Stomach (tissue), 8 donors: ENCODE measurements at regions not wholly inside any gene's neighbourhood (a gene's known extent, or its start where the extent isn't known, plus 50 kb on each side); places are given as distances from the start of the nearest gene placed in this dataset.

Source experiments
- DNase-seq, 2 donors: peaks; one replicate each; pipeline versions ENCODE4 v3.0.0 to v3.0.0-alpha.2; 2013 to 2019
- H3K27ac ChIP-seq, 5 donors: fragments of 200-600 bp in 4 of 5; sonication (generic) in 4 of 5; one replicate each; pipeline ENCODE4 v1.5.1; 2013 to 2019; ENCODE audit warnings: mild to moderate bottlenecking in 1 of 5, moderate library complexity in 1 of 5
- H3K27me3 ChIP-seq, 3 donors: fragments of 200-600 bp; sonication (generic); one replicate each; pipeline ENCODE4 v1.5.1; 2017 to 2019; ENCODE audit warnings: mixed run types in 1 of 3
- H3K36me3 ChIP-seq, 4 donors: fragments of 200-600 bp; sonication (generic); 1 replicate in 3 of 4; 2 replicates in 1 of 4; pipeline ENCODE4 v1.5.1; 2016 to 2019
- H3K4me1 ChIP-seq, 4 donors: fragments of 200-600 bp; sonication (generic); one replicate each; pipeline ENCODE4 v1.5.1; 2016 to 2019
- H3K4me3 ChIP-seq, 4 donors: fragments of 200-600 bp; sonication (generic) in 3 of 4; one replicate each; pipeline ENCODE4 v1.5.1; 2016 to 2019; ENCODE audit warnings: mild to moderate bottlenecking in 1 of 4
- H3K9me3 ChIP-seq, 4 donors: fragments of 200-600 bp; sonication (generic); one replicate each; pipeline ENCODE4 v1.5.1; 2016 to 2019
- CTCF ChIP-seq, 7 experiments: fragments of 450-650 bp in 4 of 7; fragments of 200-600 bp in 3 of 7; sonication (generic) in 3 of 7; IDR thresholded peaks; one replicate each; pipeline ENCODE4 v1.5.1; 2016 to 2019; ENCODE audit warnings: antibody characterized with exemption in 7 of 7, control low read depth in 2 of 7, mild to moderate bottlenecking in 1 of 7
- EP300 ChIP-seq: sonication (generic); formaldehyde crosslinking; IDR thresholded peaks from one replicate; pipeline ENCODE4 v1.6.1; 2017; ENCODE audit warnings: antibody characterized with exemption
- POLR2A ChIP-seq, 4 donors: fragments of 450-650 bp; IDR thresholded peaks; one replicate each; pipeline ENCODE4 v1.6.1; 2016; ENCODE audit warnings: antibody characterized with exemption in 4 of 4, control low read depth in 2 of 4, mild to moderate bottlenecking in 1 of 4, moderate library complexity in 1 of 4
- POLR2AphosphoS5 ChIP-seq, 3 donors: sonication (generic); formaldehyde crosslinking; IDR thresholded peaks; one replicate each; pipeline ENCODE4 v1.6.1; 2016; ENCODE audit warnings: antibody characterized with exemption in 3 of 3
- WGBS, 5 donors: extraction: QIAGEN DNeasy Blood & Tissue Kit in 3 of 5; methylation state at CpG; one replicate each; pipeline versions ENCODE4 v1.1.5 to v1.1.7; 2013 to 2018; 5-methylcytosine and 5-hydroxymethylcytosine counted together
- intact Hi-C: fragments of 100-400 bp; cut with DNase I; formaldehyde crosslinking; loops from one replicate; pipeline ENCODE4 v1.15.1; 2023; ENCODE audit warnings: low total_unique reads
- donor health status: healthy with polysubstance abuse.
- donor health status: Bipolar disorder and iron deficiency.
- donor health status: healthy.

GRCh38 chr4:153064571-153064970 lies 128.4 kb downstream of the FHDC1 start:
- no peak overlapping the region for H3K4me3 ChIP-seq
- intact Hi-C loops = no loop called here
- no peaks in the 10 kb centered on the region for H3K9me3 ChIP-seq
- peaks cover 4 to 14% (median 12%) of the 10 kb centered on the region in 4 donors for H3K4me1 ChIP-seq
- no peaks in the 10 kb centered on the region for H3K36me3 ChIP-seq
- peak in 1 of 2 donors; percentile 53 for DNase-seq
- no peaks in the 10 kb centered on the region for H3K27me3 ChIP-seq
- TF ChIP-seq POLR2A (IDR thresholded peaks at IDR 0.05) = no peak
- H3K27ac ChIP-seq = peak overlapping the region; percentile 44 to 84 (median 69)
- WGBS, 5 donors = 40 to 72% (median 53%) methylated on average over 11 to 13 of the region's 13 CpGs

GRCh38 chr4:153065276-153065675 lies 129.2 kb downstream of the FHDC1 start:
- peak; percentile 56 to 76 for DNase-seq
- H3K27me3 ChIP-seq = no peaks in the 10 kb centered on the region
- H3K4me3 ChIP-seq = no peak overlapping the region
- intact Hi-C loops = no loop called here
- H3K36me3 ChIP-seq = no peaks in the 10 kb centered on the region
- H3K27ac ChIP-seq = peak overlapping the region in 4 of 5 donors; percentile 66 to 84 (median 71)
- 27 to 59% (median 48%) methylated on average over 9 of the region's 9 CpGs for WGBS, 5 donors
- H3K9me3 ChIP-seq = no peaks in the 10 kb centered on the region
- H3K4me1 ChIP-seq = peaks cover 4 to 14% (median 12%) of the 10 kb centered on the region in 4 donors
- no peak for TF ChIP-seq CTCF (IDR thresholded peaks at IDR 0.05)
- TF ChIP-seq POLR2AphosphoS5 (IDR thresholded peaks at IDR 0.05) = peak in 1 of 3 donors; percentile 39
- no peak for TF ChIP-seq POLR2A (IDR thresholded peaks at IDR 0.05)

- peak in 1 of 2 donors; percentile 79 for DNase-seq
- no peaks in the 10 kb centered on the region for H3K27me3 ChIP-seq
- peak overlapping the region in 1 of 5 donors; percentile 20 for H3K27ac ChIP-seq
- WGBS, 5 donors = 40 to 64% (median 48%) methylated on average over 1 of the region's 1 CpG
- no peak overlapping the region for H3K4me3 ChIP-seq
- peaks cover 4 to 14% (median 12%) of the 10 kb centered on the region in 4 donors for H3K4me1 ChIP-seq
- peak in 1 of 3 donors; percentile 11 for TF ChIP-seq POLR2AphosphoS5 (IDR thresholded peaks at IDR 0.05)
- TF ChIP-seq POLR2A (IDR thresholded peaks at IDR 0.05) = no peak
- TF ChIP-seq EP300 = no peak
- intact Hi-C loops = no loop called here
- H3K9me3 ChIP-seq = no peaks in the 10 kb centered on the region
- no peaks in the 10 kb centered on the region for H3K36me3 ChIP-seq
These were observed 131.3 kb downstream of the FHDC1 start for GRCh38 chr4:153067376-153067775.

- Histone ChIP-seq H3K4me1 (peaks cover 4 to 14% (median 12%) of the 10 kb centered on the region in 4 donors), H3K36me3 (no peaks in the 10 kb centered on the region), H3K4me3 (no peak overlapping the region), H3K27ac (no peak overlapping the region), H3K9me3 (no peaks in the 10 kb centered on the region), H3K27me3 (no peaks in the 10 kb centered on the region)
- TF ChIP-seq POLR2AphosphoS5 (IDR thresholded peaks at IDR 0.05) (no peak), EP300 (no peak), POLR2A (IDR thresholded peaks at IDR 0.05) (no peak), CTCF (IDR thresholded peaks at IDR 0.05) (no peak)
- DNase-seq = no peak
- intact Hi-C loops = no loop called here
- WGBS, 5 donors = 91 to 94% (median 94%) methylated on average over 7 of the region's 7 CpGs
These were observed 132.6 kb downstream of the FHDC1 start for GRCh38 chr4:153068751-153069150.

- Histone ChIP-seq H3K4me3 (no peak overlapping the region), H3K36me3 (no peaks in the 10 kb centered on the region), H3K27me3 (no peaks in the 10 kb centered on the region), H3K27ac (no peak overlapping the region), H3K9me3 (no peaks in the 10 kb centered on the region), H3K4me1 (peaks cover 0 to 5% (median 2%) of the 10 kb centered on the region in 4 donors)
- TF ChIP-seq EP300 = no peak
- TF ChIP-seq POLR2A (IDR thresholded peaks at IDR 0.05) = no peak
- no peak for TF ChIP-seq POLR2AphosphoS5 (IDR thresholded peaks at IDR 0.05)
- no peak for TF ChIP-seq CTCF (IDR thresholded peaks at IDR 0.05)
- intact Hi-C loops = no loop called here
- no peak for DNase-seq
These were observed 132.2 kb upstream of the TRIM2 start for GRCh38 chr4:153071958-153072598.
